CD4-positive, alpha-beta memory T cell (primary cell): ENCODE measurements at regions not wholly inside any gene's neighbourhood (a gene's known extent, or its start where the extent isn't known, plus 50 kb on each side); places are given as distances from the start of the nearest gene placed in this dataset.

ENCODE experiments used
- CTCF ChIA-PET: fragments of 350-600 bp; sonication (Branson Sonifier 250); formaldehyde crosslinking; loops from one replicate; lab custom pipeline; 2021; ENCODE audit warnings: inconsistent platforms; ENCODE audit not compliant: partially characterized antibody; lab: Charles Lee
- POLR2A ChIA-PET: fragments of 350-600 bp; sonication (Branson Sonifier 250); formaldehyde crosslinking; loops from one replicate; lab custom pipeline; 2021; ENCODE audit not compliant: partially characterized antibody; lab: Charles Lee
- DNase-seq, 5 donors: peaks; one replicate each; pipeline versions ENCODE4 v3.0.0 to v3.0.0-alpha.2; 2020 to 2022; ENCODE audit warnings: mixed read lengths in 1 of 5
- H3K27ac ChIP-seq: one replicate; pipeline ENCODE4 v1.7.0; 2013; ENCODE audit warnings: low read depth, low read length
- H3K27me3 ChIP-seq: 2 replicates; pipeline ENCODE4 v1.7.0; 2013; ENCODE audit warnings: mild to moderate bottlenecking, low read length, moderate library complexity; ENCODE audit not compliant: insufficient read depth
- H3K36me3 ChIP-seq: 2 replicates; pipeline ENCODE4 v1.7.0; 2013; ENCODE audit warnings: mild to moderate bottlenecking, low read length, moderate library complexity; ENCODE audit not compliant: insufficient read depth
- H3K4me1 ChIP-seq: 2 replicates; pipeline ENCODE4 v1.7.0; 2013; ENCODE audit warnings: mild to moderate bottlenecking, low read length, moderate library complexity; ENCODE audit not compliant: insufficient read depth
- H3K4me3 ChIP-seq, 2 donors: one replicate each; pipeline ENCODE4 v1.7.0; 2013; ENCODE audit warnings: low read length in 2 of 2, mild to moderate bottlenecking in 1 of 2
- H3K9me3 ChIP-seq, 2 donors: one replicate each; pipeline ENCODE4 v1.7.0; 2013; ENCODE audit warnings: low read length in 2 of 2, control low read depth in 1 of 2; ENCODE audit not compliant: control insufficient read depth in 1 of 2
- H3K27ac Mint-ChIP-seq, 7 donors: one replicate each; pipeline ENCODE4 v1.8.0; 2020 to 2021; ENCODE audit warnings: mixed read lengths in 7 of 7, mild to moderate bottlenecking in 6 of 7, inconsistent platforms in 3 of 7, moderate library complexity in 3 of 7
- H3K27me3 Mint-ChIP-seq, 2 donors: one replicate each; pipeline ENCODE4 v1.8.0; 2020 to 2021; ENCODE audit warnings: mixed read lengths in 2 of 2
- H3K36me3 Mint-ChIP-seq, 2 donors: one replicate each; pipeline ENCODE4 v1.8.0; 2020 to 2021; ENCODE audit warnings: mixed read lengths in 2 of 2, inconsistent platforms in 1 of 2, mild to moderate bottlenecking in 1 of 2
- H3K4me1 Mint-ChIP-seq, 4 donors: one replicate each; pipeline ENCODE4 v1.8.0; 2020 to 2021; ENCODE audit warnings: mixed read lengths in 4 of 4, mild to moderate bottlenecking in 1 of 4
- H3K4me3 Mint-ChIP-seq, 8 donors: one replicate each; pipeline ENCODE4 v1.8.0; 2020 to 2021; ENCODE audit warnings: mixed read lengths in 8 of 8, mild to moderate bottlenecking in 7 of 8, moderate library complexity in 6 of 8, inconsistent platforms in 3 of 8
- H3K9me3 Mint-ChIP-seq, 8 donors: one replicate each; pipeline ENCODE4 v1.8.0; 2020 to 2021; ENCODE audit warnings: mixed read lengths in 8 of 8, mild to moderate bottlenecking in 5 of 8, inconsistent platforms in 3 of 8, moderate library complexity in 1 of 8
- intact Hi-C: fragments of 100-400 bp; cut with micrococcal nuclease; formaldehyde crosslinking; loops from one replicate; pipeline ENCODE4 v1.15.1; 2023

DNA sequence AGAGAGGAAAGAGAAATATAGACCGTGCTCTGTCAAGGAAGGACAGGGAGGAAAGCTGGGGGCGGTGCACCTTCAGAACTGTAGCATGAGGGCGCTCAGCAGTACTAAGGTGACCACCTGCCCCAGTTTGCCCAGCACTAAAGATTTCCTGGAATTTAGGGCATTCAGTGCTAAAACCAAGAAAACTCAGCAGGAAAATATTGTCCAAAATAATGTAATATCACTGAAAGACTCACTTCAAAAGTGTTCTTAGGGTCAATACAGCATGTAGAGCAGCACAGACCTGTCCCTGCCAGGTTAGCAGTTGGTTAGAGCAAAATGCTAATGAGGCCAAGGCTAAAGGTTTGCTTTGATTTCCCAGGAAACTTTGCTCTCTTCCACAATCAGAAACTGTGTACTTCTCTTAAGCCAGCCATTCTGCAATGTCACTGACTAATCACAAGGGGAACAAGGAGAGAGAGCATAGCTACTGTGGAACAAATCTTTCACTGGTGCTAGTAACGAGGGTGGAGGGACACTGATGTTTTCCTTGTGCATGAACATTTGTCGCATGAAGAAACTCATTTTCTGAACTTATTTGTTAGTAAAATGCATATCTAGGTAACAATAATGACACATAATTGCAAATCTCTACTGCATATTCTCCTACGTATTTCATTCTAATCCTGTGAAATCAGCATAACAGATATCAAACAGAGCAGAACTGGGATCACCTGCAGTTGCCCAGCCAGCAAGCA is 53.0 kb upstream of the GRAMD2B start:
- Histone ChIP-seq H3K9me3 (no peaks in the 10 kb centered on the region), H3K36me3 (no peaks in the 10 kb centered on the region), H3K27ac (no peak overlapping the region), H3K4me1 (peaks cover 19% of the 10 kb centered on the region), H3K27me3 (no peaks in the 10 kb centered on the region), H3K4me3 (no peak overlapping the region)
- no peaks in the 10 kb centered on the region for H3K36me3 Mint-ChIP-seq
- no peak overlapping the region for H3K4me3 Mint-ChIP-seq
- intact Hi-C loops, result no loop called here
- CTCF ChIA-PET, result interaction anchor here (1.0 to 1.2 kb wide), 2 partner anchors 14 to 17 kb away, joined by 3 read pairs; no protein-coding TSS in a partner anchor
- H3K27ac Mint-ChIP-seq, result no peak overlapping the region
- H3K9me3 Mint-ChIP-seq, result no peaks in the 10 kb centered on the region
- POLR2A ChIA-PET, result no interaction called here
- peaks cover 12 to 15% (median 14%) of the 10 kb centered on the region in 4 donors for H3K4me1 Mint-ChIP-seq
- H3K27me3 Mint-ChIP-seq, result no peaks in the 10 kb centered on the region
- DNase-seq, result no peak

DNA sequence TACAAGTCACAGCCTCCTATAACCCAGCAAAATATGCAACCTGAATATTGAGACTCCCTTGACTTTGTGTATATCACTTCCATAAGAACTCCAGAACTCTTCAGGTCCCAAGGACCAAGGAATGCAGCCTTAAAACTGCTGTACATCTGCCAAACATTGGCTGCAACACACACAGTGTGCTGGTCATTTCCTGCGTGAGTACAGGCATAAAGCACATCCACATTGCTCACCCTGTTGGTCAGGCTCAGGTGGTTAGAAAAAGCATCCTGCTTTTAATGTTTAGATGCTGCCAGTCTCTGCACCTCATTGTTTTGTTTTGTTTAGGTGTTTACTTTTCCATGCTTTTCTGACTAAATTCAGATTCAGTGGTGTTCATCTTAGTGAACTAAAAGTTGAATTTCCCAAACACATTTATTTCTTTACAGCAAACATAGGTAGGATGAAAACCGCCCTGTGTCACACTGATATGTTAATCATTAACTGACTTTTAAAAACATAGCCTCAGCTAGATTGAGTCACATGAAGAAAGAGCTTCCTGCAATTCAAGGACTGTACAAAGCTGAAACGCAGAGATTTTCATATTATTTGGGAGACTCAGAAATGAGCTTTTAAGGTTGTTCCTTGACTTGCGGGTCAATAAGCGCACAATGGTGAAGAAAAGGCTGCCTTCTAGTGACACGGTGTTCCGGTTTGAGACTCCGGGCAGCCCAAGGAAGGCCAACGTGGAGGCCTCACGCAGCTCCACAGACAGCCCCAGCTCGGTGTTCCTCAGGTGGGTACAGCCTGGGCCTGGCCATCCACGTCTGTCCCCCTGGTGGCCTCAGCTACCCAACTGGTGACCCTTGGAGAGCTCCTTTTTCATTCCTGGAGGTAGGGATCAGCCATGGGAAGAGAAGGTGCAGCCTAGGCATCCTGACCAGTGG is 52.2 kb upstream of the GRAMD2B start:
- no peaks in the 10 kb centered on the region for H3K27me3 Mint-ChIP-seq
- ChIA-PET POLR2A (no interaction called here), CTCF (interaction anchor here (0.5 to 0.9 kb wide), 2 partner anchors 118 to 169 kb away, joined by 3 read pairs; no protein-coding TSS in a partner anchor)
- intact Hi-C loops, result no loop called here
- Histone ChIP-seq H3K4me3 (no peak overlapping the region), H3K27me3 (no peaks in the 10 kb centered on the region), H3K36me3 (no peaks in the 10 kb centered on the region), H3K27ac (no peak overlapping the region), H3K9me3 (no peaks in the 10 kb centered on the region), H3K4me1 (peaks cover 19% of the 10 kb centered on the region)
- no peak overlapping the region for H3K27ac Mint-ChIP-seq
- H3K4me1 Mint-ChIP-seq, result peaks cover 12 to 15% (median 14%) of the 10 kb centered on the region in 4 donors
- DNase-seq, result no peak
- no peaks in the 10 kb centered on the region for H3K9me3 Mint-ChIP-seq
- H3K36me3 Mint-ChIP-seq, result no peaks in the 10 kb centered on the region
- H3K4me3 Mint-ChIP-seq, result no peak overlapping the region

DNA sequence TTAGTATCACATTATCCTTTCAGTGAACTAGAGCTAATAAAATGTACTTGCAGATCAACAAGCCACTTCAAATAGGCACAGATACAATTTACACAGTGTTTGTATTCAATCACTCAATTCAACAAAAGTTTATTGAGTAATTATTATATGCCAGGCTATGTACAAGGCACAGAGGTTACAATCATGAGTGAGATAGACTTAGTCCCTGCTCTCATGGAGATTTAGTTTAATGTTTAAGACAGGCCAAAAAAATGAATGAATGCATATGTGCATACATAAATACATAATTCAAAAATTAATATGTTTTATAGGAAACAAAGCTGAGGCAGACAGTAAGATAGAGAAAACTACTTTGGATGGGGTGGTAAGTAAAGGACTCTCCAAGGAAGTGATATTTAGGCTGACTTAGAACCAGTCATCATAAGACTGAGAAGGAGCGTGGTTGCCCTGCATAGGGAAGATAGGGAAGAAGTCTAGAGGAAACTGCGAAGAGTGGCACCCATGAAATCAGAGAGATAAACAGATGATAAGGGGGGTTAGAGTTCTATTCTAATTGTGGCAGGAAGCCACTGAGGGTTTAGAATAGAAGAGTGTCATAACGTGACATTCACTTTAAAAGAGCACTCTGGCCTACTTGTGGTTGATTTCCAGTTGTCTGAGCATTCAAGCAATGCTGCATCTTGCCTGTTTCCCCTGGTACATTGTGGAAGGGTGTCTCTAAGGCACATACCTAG is 49.7 kb upstream of the GRAMD2B start:
- Histone ChIP-seq H3K4me3 (no peak overlapping the region), H3K4me1 (peaks cover 19% of the 10 kb centered on the region), H3K27ac (no peak overlapping the region), H3K9me3 (no peaks in the 10 kb centered on the region), H3K36me3 (no peaks in the 10 kb centered on the region), H3K27me3 (no peaks in the 10 kb centered on the region)
- H3K27ac Mint-ChIP-seq, result peak overlapping the region; percentile 2 to 92 (median 84)
- peak overlapping the region in 7 of 8 donors; percentile 3 to 45 (median 15) for H3K4me3 Mint-ChIP-seq
- ChIA-PET CTCF (no interaction called here), POLR2A (no interaction called here)
- H3K9me3 Mint-ChIP-seq, result no peaks in the 10 kb centered on the region
- peak; percentile 47 to 69 (median 57) for DNase-seq
- H3K27me3 Mint-ChIP-seq, result no peaks in the 10 kb centered on the region
- peaks cover 12 to 22% (median 15%) of the 10 kb centered on the region in 4 donors for H3K4me1 Mint-ChIP-seq
- H3K36me3 Mint-ChIP-seq, result no peaks in the 10 kb centered on the region
- intact Hi-C loops, result no loop called here
